Endothelial cell of umbilical vein (primary cell): ENCODE measurements at regions not wholly inside any gene's neighbourhood (a gene's known extent, or its start where the extent isn't known, plus 50 kb on each side); places are given as distances from the start of the nearest gene placed in this dataset.

ENCODE experiments used
- CTCF ChIP-seq, 2 donors: IDR thresholded peaks; 1 replicate in 1 of 2; 2 replicates in 1 of 2; pipeline ENCODE4 v1.5.1; 2011; ENCODE audit warnings: low read length in 2 of 2, mild to moderate bottlenecking in 2 of 2, moderate library complexity in 2 of 2, control low read depth in 1 of 2, inconsistent platforms in 1 of 2, low read depth in 1 of 2; ENCODE audit not compliant: insufficient read depth in 1 of 2; ENCODE audit errors: extremely low read depth in 1 of 2
- FOS ChIP-seq: IDR thresholded peaks from 2 replicates; pipeline ENCODE4 v1.6.1; 2011; ENCODE audit warnings: mild to moderate bottlenecking, low read length, moderate library complexity, borderline replicate concordance; ENCODE audit not compliant: insufficient read depth
- JUN ChIP-seq: IDR thresholded peaks from 2 replicates; pipeline ENCODE4 v1.6.1; 2011; ENCODE audit warnings: borderline replicate concordance, low read depth; ENCODE audit not compliant: insufficient read length, insufficient read depth
- POLR2AphosphoS5 ChIP-seq: IDR thresholded peaks from 2 replicates; pipeline ENCODE4 v1.6.1; 2012; ENCODE audit warnings: low read depth, mild to moderate bottlenecking, control low read depth, low read length, moderate library complexity; ENCODE audit not compliant: insufficient read depth

GRCh38 chr3:165981318-165981717 lies 144.1 kb upstream of the BCHE start:
- TF ChIP-seq POLR2AphosphoS5 (no peak), FOS (no peak), CTCF (IDR thresholded peaks at IDR 0.05; ENCODE audit: extremely low read depth in 1 of 2, insufficient read depth in 1 of 2, low read depth in 1 of 2, low read length in 2 of 2) (no peak), JUN (no peak)
